ENCODE measurements at regions not wholly inside any gene's neighbourhood (a gene's known extent, or its start where the extent isn't known, plus 50 kb on each side); places are given as distances from the start of the nearest gene placed in this dataset.

DNA sequence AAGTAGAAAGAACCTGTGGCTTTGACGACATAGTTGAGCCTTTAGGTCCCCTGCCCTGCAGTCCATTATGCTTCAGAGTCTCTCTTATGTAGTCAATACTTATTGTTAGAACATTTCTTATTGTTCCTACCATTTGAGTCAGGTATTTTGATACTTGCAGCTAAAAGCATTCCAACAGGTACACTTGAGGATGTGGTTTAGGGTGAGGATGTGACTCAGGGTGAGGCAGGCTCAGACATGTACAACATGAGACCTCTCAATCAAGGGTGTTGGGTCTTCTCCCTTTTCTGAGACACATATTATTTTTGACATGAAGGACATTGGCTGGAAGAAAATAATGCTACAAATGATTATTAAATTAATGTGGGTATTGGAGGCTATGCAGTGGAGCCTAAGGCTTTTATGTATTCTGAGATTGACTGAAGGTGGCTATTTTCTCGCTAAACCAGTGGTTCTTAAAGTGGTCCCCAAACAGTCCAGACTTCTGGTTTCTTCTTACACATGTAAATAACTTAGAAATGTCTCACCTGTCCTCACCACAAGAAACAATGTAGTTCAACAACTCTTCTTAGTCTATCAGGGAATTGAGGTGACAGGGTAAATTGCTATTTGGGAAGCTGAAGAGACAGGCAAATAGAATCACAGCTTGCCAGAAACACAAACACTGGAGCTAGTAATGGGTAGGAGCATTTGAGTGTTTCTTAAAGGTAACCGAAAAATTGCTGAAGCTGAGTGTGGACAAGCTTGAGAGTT, 135.5 kb upstream of the ZPLD1 start:
- Mint-ChIP-seq H3K4me1 (no peaks in the 10 kb centered on the region), H3K4me3 (no peak overlapping the region), H3K36me3 (no peaks in the 10 kb centered on the region), H3K27ac (no peak overlapping the region), H3K27me3 (ENCODE audit: low read depth) (no peaks in the 10 kb centered on the region), H3K9me3 (peaks cover 9% of the 10 kb centered on the region)
- DNase-seq (ENCODE audit: low spot score in 2 of 2, unreplicated experiment in 2 of 2): no peak
- TF ChIP-seq, protein P1, sequence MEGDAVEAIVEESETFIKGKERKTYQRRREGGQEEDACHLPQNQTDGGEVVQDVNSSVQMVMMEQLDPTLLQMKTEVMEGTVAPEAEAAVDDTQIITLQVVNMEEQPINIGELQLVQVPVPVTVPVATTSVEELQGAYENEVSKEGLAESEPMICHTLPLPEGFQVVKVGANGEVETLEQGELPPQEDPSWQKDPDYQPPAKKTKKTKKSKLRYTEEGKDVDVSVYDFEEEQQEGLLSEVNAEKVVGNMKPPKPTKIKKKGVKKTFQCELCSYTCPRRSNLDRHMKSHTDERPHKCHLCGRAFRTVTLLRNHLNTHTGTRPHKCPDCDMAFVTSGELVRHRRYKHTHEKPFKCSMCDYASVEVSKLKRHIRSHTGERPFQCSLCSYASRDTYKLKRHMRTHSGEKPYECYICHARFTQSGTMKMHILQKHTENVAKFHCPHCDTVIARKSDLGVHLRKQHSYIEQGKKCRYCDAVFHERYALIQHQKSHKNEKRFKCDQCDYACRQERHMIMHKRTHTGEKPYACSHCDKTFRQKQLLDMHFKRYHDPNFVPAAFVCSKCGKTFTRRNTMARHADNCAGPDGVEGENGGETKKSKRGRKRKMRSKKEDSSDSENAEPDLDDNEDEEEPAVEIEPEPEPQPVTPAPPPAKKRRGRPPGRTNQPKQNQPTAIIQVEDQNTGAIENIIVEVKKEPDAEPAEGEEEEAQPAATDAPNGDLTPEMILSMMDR (IDR thresholded peaks at IDR 0.05; ENCODE audit: unreplicated experiment): no peak

DNA sequence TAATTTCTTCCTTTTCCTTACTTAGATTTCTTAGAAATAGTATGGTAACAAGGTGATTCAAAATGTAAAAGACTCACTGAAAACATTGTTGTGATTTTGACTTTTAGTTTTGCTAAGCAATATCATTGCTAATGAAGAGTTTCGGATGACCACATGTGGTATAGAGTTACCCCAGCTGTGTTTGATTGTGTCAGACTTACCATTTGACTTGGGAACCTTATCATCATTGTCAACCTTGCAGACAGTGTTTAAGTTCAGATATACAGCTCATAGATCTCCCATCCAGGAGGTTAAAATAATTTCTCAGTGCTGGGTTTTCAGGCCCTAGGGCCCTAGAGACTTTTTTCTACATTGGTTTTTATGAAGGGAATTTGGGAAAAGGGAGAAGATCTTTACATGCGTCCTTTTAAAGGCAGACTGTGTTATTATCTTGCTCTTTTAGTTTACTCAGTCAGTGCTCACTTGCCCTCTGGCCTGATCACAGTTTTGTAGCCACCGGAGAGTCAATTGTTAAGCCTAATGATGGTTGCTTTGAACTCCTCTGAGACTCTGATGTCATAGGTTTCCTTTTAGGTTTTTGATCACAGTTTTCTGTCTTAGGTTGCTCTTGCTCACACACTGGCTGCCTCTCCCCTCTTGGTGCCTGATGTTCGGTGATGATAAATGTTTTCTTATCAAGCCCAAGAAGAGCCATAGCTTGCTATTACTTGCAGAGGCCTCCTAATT, 133.5 kb upstream of the ZPLD1 start:
- Mint-ChIP-seq H3K27ac (no peak overlapping the region), H3K36me3 (no peaks in the 10 kb centered on the region), H3K27me3 (ENCODE audit: low read depth) (no peaks in the 10 kb centered on the region), H3K9me3 (peaks cover 9% of the 10 kb centered on the region), H3K4me1 (no peaks in the 10 kb centered on the region), H3K4me3 (no peak overlapping the region)
- no peak for DNase-seq (ENCODE audit: low spot score in 2 of 2, unreplicated experiment in 2 of 2)
- TF ChIP-seq, protein P1 (IDR thresholded peaks at IDR 0.05; ENCODE audit: unreplicated experiment): no peak

DNA sequence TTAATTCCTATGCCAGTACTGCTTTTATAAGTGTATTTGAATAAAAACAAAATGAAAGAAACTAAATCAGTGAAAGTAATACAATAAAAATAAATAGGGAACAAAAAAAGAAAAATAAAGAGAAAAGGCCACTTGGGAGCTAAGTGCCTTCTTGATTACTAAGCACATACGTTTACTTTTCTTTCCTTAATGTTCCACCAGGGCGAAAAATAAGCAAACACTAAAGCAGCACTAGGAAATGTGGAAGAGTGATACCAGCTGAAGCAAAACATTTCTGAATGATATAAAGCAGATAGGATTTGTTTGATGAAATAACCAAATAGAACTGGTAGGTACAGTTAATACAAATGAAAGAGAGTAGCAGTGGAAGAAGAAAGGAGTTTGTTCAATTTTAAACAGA, 132.8 kb upstream of the ZPLD1 start:
- H3K4me1 Mint-ChIP-seq: no peaks in the 10 kb centered on the region
- DNase-seq (ENCODE audit: low spot score in 2 of 2, unreplicated experiment in 2 of 2): no peak
- no peak overlapping the region for H3K4me3 Mint-ChIP-seq
- H3K36me3 Mint-ChIP-seq: no peaks in the 10 kb centered on the region
- H3K27ac Mint-ChIP-seq: no peak overlapping the region
- H3K27me3 Mint-ChIP-seq (ENCODE audit: low read depth): no peaks in the 10 kb centered on the region
- H3K9me3 Mint-ChIP-seq: peaks cover 9% of the 10 kb centered on the region
- TF ChIP-seq, protein P1 (IDR thresholded peaks at IDR 0.05; ENCODE audit: unreplicated experiment): no peak

DNA sequence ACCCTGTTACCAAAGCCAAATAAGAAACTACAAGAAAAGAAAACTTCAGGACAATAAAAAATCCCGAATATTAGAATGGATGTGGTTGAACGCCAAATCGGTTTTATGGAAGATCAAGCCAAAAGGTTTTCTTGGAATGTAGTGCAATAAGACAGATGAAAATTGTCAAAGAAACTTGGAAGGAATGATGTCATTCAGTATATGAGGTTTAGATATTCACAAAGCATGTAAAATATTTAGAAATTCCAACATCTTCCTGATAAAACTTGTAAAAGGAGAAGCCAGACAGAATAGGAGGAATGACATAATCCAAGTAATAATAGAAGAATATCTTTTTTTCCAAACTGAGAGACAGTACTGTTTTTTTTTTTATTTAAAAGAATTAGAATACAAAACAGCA, 130.3 kb upstream of the ZPLD1 start:
- no peak overlapping the region for H3K4me3 Mint-ChIP-seq
- no peak overlapping the region for H3K27ac Mint-ChIP-seq

DNA sequence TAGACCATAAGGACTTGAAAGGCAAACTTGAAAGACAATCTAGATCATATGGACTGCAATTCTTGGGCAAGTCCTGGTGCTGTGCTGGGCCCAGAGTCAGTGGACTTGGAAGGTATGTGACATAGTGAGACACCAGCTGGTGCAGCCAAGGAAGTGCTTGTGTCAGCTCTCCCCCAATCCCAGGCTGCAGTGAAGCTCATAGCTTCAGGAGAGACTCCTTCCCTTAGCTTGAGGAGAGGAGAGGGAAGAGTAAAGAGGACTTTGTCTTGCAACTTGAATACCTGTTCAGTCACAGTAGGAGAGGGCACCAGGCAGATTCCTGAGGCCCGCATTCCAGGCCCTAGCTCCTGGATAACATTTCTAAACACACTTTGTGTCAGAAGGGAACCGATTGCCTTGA, 127.4 kb upstream of the ZPLD1 start:
- DNase-seq (ENCODE audit: low spot score in 2 of 2, unreplicated experiment in 2 of 2): no peak
- Mint-ChIP-seq H3K27me3 (ENCODE audit: low read depth) (no peaks in the 10 kb centered on the region), H3K36me3 (no peaks in the 10 kb centered on the region), H3K27ac (no peak overlapping the region), H3K9me3 (peaks cover 41% of the 10 kb centered on the region), H3K4me1 (no peaks in the 10 kb centered on the region), H3K4me3 (no peak overlapping the region)
- TF ChIP-seq, protein P1 (IDR thresholded peaks at IDR 0.05; ENCODE audit: unreplicated experiment): no peak

More for the DNA sequence above, 130.3 kb upstream of the ZPLD1 start:
- Mint-ChIP-seq H3K36me3 (no peaks in the 10 kb centered on the region), H3K4me1 (no peaks in the 10 kb centered on the region), H3K9me3 (peaks cover 21% of the 10 kb centered on the region), H3K27me3 (ENCODE audit: low read depth) (no peaks in the 10 kb centered on the region)
- TF ChIP-seq, protein P1 (IDR thresholded peaks at IDR 0.05; ENCODE audit: unreplicated experiment): no peak
- DNase-seq (ENCODE audit: low spot score in 2 of 2, unreplicated experiment in 2 of 2): no peak
